Stimulated activated CD8-positive, alpha-beta memory T cell treated with anti-CD3 and anti-CD28 coated beads, Interleukin-4, amount 100 ng/mL, for 24 hours (primary cell): ENCODE measurements at regions not wholly inside any gene's neighbourhood (a gene's known extent, or its start where the extent isn't known, plus 50 kb on each side); places are given as distances from the start of the nearest gene placed in this dataset.

Experiments
- DNase-seq: peaks from one replicate; pipeline ENCODE4 v3.0.0-alpha.2; 2020; ENCODE audit warnings: low read depth

DNA sequence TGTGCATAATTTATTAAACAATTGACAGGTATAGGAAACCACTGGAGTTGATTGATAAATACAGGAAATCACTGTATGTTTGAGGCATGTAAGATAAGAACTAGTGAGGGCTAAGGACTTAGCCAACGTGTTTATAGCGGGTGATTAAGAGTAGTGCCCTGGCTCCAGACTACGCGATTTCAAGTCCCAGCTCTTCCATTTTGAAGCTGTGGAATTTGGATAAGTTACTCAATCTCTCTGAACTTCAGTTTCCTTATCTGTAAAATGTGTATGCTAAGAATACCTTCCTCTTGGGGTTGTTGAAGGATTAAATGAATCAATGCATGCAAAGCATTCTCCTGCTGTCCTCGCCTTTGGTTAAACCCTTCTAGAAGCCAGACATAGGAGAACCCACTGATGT, 143.3 kb upstream of the GJB5 start:
- no peak for DNase-seq

DNA sequence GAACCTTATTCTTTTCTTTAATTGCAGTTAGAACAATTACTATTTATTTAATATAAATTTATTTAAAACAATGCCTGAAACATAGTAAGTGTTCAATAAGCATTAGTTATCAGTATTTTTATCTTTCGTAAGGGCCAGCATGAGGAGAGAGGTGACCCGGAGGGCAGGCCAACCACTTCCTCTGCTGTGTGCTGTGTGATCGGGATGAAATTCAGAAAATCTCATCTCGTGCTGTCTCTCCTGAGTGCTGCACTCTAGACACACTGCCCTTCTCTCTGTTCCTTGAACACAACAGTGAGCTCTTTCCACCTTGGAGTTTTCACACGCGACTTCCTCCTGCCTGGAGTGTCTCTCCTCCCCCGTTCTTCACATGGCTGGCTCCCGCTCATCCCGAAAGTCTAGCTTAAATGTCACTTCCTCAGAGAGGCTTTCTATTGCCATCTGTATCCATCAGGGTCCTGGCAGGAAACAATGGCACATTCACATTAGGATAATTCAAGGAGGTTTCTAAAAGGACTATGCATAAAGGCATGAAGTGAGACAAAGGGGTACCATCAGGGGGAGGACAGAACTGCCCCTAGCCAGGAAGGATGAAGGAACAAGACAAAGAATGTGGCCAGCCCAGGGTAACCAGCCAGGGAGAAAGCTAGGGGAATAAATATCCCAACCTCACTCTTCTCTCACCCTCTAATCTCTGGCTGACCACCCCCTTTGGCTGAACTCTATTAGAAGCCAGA, 142.6 kb upstream of the GJB5 start:
- no peak for DNase-seq

DNA sequence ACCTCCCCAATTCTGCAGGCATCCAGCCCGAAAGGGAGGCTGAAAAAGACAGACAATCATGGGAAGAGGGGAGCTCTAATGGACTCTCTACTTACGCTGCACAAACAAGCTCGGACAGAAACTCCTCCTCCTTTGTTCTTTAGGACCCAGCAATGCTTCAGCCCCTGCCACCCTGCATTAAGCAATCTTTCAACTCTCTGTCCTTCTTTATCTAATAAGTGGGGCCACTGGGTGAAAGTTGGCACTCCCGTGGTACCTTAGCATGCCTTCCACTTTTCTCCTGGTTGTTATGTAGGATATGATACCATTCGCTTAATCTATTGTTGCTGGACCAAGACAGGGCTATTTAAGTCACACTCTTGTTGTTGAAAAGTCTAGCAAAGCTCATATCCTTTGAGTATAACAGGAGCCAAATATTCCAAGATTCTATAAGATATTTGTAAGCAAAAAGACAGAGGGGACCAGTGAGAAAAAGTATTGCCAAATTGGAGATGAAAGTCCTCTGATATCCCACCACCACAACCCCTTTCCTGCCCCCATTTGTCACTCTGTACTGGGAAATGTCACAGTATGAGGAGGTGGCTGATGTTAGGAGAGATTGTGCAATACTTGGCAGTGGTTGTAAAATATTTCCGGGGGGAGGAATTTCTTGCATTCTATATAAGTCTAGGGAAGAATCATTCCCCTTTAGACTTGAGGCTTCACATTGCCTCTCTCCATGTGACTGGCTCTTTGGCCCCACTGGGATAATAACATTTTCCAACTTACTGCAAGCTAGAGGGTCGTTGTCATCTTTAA, 137.3 kb upstream of the GJB5 start:
- DNase-seq: no peak

DNA sequence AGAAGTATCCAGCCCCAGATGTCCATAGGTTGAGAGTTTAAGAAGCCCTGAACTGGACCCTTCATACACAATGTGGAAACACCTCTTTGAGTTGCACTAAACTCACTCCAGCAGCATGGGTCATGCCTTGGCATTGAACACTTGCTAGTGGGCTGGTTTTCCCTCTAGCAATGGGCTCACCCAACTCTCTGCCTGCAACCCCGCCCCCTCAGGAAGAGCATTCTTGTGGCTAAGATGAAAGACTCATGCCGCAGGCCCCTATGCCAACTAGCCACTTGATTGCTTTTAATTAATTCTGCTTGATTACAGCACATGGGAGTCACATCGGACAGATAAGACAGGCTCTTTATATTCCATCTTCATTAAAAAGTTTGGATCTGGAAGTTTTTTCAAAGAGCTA, 136.5 kb upstream of the GJB5 start:
- no peak for DNase-seq

DNA sequence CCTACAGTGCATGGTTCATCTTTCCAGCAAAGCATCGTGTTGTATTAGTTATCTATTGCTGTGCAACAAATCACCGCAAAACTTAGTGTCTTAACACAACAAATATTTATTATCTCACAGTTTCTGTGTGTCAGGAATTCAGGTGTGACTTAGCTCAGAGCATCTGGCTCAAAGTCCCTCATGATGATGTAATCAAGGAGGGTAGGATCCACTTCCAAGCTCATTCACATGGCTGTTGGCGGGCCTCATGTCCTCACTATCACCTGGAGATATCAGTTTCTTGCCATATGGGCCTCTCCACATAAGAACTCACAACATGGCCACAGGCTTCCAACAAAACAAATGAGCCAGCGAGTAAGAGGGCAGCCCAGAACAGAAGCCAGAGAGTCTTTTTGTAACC, 135.6 kb upstream of the GJB5 start:
- no peak for DNase-seq

DNA sequence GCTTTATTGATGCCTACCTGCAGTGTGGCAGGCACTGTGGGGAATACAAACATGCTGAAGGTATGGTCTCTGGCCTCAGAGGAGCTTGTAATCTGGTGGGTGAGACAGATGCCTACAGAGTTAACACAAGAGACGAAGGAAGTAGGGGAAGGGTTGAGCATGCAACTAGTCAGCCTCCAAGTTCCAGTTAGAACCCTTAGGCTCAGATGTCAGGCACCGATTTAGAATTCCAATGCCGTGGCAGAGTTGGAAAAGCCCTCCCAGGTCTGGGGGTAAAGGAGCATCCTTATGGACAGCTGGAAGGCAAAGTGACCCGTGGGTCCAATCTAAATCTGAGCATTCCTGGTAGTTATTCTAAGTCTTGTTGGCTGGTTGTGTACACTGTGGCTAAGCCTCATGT, 132.9 kb upstream of the GJB5 start:
- no peak for DNase-seq

DNA sequence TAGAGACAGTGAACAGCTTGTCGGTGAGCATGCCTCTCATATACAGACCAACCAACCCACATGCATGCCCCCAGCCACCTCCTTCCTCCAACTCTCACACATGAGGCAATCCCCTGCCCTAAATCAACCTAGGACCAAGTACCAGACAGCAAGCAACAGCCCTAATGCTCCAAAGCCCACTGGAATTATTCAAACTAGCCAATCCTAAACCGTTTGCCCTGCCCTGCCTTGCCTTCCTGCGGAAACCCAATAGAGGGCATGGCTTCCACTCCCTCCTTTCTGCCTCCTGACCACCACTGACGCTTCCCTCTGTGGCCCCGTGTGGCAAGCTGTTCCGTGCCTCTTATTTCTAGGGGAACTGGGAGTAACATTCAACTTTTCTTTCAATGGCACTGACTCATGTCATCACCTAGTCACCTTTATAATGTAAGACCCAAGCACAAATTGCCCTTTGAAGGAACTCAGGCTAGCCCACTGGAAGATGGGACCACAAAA, 129.3 kb upstream of the GJB5 start:
- DNase-seq: no peak

DNA sequence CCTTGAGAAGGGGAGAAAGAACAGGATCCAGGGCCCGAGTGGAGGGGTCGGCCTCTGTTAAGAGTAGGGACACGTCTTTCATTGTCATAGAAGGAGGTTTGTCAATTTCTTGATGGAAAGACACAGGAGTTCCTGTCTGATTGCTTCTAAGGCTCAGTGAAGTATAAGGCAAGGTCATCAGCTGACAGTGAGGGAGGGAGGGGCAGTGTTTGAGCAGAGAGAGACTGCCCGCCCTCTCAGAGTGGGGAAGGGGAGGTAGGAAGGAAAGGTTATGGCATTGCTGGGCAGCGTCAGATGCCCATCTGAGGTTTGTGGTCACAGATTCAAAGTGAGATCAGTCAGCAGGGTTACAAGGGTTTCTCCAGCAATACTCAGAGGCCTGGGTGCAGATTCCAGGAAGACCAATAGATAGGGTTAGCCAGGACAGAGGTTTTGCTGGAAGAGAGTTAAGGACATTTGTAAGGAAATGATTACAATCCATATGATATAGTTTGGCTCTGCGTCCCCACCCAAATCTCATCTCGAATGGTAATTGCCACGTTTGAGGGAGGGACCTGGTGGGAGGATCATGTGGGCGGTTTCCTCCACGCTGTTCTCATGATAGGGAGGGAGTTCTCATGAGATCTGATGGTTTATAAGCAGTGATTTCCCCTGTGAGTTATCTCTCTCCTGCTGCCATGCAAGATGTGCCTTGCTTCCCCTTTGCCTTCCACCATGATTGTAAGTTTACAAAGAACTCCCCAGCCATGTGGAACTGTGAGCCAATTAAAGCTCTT, 127.2 kb upstream of the GJB5 start:
- DNase-seq: no peak

DNA sequence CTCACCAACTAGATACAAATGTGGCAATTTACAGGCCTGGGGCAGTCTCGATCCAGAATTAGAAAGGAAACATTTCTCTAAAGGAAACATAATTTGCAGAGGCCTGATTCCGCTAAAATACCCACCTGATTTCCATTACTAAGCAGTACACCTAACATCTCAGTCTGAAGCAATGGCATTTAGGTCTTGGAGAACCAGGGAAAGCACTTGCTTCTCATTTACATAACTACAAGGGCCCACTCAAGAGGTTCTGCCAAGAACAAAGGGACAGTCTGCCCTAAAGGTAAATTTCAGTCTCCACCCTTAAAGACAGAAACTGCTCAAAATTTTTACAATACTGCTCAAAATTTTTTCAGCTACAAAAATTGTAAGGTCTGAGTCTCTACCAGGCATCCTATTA, 123.7 kb upstream of the GJB5 start:
- DNase-seq: no peak

DNA sequence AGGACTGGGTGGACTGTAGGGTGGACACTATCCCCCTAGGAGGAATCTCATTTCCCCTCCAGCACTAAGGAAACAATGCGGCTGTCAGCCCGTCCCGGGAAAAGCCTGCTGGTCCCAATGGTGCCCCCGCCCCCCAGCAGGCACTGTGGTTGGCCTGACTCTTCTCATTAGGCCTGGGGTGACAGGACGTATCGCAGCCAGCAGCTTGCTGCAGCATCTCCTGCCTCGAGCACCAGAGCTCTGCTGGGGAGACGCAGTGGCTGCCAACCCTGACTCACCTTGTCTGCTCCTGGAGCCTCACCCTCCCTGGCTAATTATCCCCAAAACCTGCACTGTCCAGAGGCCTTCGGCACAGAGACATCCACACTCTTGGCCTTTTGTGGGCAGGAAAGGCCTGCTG, 115.1 kb upstream of the GJB5 start:
- DNase-seq: no peak

DNA sequence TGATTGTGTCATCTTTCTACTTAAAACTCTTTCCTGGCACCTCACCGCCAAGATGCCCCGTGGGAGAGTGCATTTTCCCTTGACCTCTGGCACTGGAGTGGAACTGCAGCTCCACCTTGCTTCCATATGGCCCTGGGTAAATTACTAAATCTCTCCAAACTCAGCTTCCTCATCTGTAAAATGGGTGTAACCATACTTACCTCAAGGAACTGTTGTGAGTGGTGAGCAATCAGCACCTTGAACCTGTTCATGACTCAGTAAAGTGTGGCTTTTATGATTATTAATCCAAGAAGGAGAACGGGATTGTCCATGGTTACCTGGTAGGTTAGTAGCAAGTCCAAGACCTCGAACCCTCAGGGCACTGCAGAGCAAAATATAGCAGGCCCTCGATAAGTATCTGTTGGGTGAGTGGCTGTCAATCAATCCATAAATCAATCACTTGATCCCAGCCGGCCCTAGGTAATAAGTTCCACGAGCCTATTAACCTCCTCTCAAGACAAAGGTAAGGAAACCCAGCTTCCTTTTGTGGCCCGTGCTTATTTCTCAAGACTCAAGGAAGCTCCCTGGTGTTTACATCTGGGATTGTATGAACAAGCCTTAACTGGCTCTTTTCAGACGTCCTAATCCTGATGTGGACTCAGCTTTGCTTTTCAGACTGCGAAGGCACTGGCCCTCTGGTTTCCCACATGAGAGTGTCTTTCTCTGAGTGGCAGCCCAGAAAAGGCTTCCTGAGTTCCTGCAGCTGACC, 114.0 kb upstream of the GJB5 start:
- no peak for DNase-seq

DNA sequence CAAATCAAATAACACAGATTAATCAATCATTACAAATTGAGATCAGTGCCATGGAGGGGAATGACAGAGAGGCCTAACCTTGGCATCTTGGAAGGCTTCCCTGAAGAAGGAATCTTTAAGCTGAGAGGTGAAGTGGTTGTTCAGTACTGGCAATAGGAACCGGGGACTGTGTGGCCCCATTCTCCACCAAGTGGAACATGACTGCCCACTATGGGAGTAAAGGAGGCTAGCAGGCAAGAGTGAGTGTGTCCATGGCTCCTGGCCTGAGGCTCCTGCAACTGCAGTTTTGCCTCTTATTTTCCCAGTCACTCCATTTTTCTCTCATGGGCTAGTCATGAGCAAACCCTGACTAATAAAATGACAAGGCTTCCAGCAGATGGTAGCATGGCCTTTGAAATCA, 112.2 kb upstream of the GJB5 start:
- DNase-seq: no peak

DNA sequence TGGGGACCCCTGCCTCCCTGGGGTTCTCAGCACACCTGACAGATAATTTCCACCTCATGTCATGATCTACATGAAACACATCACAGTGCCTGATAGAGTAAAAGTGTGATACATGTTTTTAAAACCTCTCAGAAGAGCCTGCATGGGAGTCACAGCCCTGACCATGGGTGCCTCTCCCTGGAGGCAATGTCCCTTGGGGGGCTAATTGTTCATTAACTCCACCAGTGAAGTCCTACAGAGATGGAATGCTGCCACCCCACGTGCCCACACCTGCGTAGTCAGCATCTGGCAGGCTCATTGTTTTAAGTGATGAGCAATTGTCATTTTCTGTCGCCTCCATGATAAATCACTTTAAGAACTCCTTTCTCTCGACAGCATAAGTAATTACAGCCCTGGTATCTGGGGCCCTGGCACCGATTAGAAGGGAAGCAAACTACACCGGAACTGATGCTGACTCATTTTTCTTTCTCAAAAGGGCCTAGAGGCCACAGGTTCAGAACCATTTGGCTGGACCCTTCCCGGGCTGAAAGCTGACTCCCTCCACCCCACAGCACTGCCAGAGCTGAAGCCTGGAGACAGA, 109.6 kb upstream of the GJB5 start:
- DNase-seq: no peak

DNA sequence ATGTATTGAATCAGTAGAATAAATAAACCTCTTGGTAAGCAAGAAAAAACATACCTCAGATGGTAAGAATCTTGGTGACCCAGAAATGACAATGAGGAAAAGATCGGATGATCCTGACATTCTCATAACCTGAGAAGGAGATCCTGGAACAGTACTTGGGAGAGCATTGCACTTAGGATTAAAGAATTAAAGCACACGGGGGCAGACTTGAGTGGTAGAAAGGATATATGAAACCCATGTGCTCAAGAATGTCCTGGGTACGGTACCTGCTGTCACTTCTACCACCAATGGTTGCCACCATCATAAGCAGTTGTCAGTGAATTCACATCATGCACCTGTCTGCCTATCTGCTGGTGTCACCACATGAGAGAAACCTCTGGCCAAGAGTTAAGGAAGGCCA, 108.9 kb upstream of the GJB5 start:
- DNase-seq: no peak

DNA sequence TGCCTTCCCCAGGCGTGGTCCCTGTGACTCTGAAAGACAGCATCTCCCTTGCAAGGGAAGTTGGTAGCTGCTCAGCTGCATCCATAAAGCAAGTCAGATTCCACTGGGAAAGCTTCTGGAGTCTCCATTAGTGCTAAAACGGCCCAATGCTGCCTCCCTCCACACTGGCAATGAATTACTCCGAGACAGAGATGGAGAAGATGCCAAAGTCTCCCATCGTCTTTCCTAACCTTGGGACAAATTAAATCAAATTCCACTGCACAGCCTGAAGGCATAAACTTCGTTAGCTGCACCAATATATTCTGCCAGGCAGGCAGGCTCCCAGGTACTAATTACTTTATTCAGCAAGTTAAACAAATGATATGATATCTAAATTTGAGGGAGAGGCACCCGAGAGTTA, 106.3 kb upstream of the GJB5 start:
- no peak for DNase-seq

DNA sequence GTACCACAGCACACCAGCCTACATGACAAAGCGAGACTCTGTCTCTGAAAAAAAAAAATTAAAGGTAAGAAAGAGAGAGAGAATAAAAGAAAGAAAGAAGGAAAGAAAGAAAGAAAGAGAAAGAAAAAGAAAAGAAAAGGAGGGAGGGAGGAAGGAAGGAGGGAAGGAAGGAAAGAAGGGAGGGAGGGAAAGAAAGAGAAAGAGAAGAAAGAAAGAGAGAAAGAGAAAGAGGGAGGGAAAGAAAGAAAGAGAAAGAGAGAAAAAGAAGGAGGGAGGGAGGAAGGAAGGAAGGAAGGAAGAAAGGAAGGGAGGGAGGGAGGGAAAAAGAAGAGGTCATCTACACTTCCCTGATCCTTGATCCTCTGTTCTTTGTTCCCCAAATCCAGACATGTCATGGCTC, 104.8 kb upstream of the GJB5 start:
- DNase-seq: no peak

DNA sequence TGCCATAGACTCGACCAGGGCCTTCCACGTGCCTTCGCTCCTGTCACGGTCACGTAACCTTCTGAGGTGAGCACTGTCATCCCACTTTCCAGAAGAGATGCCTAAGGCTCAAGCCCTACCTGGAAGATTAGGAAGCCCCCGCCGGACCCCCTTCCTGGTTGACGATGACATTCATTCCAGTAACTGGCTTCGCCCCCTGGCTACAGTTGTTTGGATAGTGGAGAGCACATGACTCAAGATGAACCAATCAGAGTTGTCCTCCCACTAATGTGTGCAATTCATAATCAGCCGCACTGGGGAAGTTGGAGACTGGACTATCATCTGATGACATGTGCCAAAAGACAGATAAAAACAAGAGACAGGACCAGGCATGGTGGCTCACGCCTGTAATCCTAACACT, 104.0 kb upstream of the GJB5 start:
- no peak for DNase-seq

DNA sequence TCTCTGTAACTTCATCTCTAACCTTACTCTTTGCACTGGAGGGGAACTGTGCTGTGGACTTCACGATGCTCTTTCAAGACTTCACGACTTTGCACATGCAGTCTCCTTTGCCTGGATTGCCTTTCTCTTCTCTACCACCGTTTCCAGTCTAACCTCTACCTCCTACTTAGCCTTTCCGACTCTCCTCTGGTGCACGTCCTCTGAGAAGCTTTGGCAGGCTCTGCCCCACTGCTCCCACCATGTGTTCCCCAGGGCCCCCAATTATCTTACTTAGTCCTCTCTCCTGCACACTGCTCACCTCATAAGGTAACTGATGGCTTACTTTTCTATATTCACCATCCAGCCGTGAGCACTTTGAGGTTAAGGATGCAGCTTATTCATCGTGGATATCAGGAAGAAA, 101.7 kb upstream of the GJB5 start:
- no peak for DNase-seq

DNA sequence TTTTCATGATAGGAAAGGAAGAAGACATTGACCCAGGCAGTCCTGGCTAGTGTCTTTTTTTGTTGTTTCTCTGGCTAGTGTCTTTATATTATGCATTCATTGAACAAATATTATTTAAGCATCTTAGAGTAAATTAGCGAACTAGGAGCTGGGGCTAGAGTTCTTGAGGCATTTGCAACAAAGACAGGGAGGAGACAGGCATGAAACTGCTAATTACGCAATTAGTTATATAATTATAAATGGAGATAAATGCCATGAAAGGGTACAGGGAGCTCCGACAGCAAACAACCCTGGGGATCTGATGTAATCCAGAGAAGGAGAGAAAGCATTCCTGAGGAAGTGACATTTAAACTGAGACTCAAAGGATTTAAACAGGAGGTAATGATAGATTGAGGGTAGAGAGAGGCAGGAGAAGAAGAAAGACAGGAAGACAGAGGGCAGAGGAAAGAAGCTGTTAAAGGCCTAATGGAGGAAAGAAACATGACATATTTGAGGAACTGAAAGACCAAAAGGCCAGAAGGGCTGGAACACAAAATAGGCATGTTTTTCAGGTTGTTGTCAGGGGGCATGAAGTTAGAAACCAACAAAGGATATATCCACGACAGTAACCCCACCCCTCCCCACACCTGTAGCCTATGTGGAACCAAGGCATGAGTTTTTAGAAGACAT, 99.5 kb upstream of the GJB5 start:
- no peak for DNase-seq

DNA sequence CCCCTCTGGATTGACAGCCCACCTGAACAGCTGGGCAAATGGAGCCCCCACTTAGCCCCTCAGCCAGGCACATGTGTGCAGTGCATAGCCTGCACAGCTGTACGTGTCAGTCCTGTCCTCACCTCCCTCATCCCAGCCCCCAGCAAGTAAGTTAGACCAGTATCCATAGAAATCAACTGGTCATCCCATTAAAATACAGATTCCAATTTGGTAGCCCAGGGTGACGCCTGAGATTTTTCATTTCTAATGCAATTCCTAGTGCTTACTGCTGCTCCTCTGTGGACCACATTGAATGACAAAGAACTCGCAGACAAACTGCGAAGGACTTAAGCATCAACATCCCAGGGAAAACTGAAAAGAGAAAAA, 99.0 kb upstream of the GJB5 start:
- DNase-seq: no peak

DNA sequence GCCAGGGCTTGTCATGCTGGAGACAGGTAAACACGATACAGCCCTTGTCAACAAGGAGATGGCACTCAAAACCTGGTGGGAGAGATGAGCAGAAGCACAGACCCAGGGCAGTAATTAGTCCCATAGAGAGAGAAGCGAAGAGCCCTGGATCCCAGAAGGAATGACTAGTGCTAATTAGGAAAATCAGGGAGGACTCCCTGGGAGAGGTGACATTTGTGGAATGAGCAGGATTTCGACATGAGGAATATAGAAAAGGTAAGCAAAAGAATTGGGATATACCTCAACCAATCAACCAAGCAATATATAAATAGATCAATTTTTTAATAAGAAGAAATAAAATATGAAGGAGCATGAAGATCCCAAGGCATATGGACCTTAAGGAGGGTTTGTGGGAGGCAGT, 98.5 kb upstream of the GJB5 start:
- DNase-seq: no peak
